Type B pancreatic cell (in vitro differentiated cells): ENCODE measurements at regions not wholly inside any gene's neighbourhood (a gene's known extent, or its start where the extent isn't known, plus 50 kb on each side); places are given as distances from the start of the nearest gene placed in this dataset.
"Not testable (repeated sequence)": the region's sequence is repeated elsewhere in the genome, so short reads cannot be mapped to it uniquely, and the experiment has no call there.

ENCODE experiments used
- DNase-seq: peaks from one replicate; pipeline ENCODE4 v3.0.0; 2021; ENCODE audit warnings: mixed read lengths; ENCODE audit not compliant: unreplicated experiment; ENCODE audit errors: extremely low spot score
- H3K27ac Mint-ChIP-seq: 2 replicates; pipeline ENCODE4 v1.8.0; 2021; ENCODE audit warnings: mild to moderate bottlenecking, mixed read lengths
- H3K27me3 Mint-ChIP-seq: 2 replicates; pipeline ENCODE4 v1.8.0; 2021; ENCODE audit warnings: mixed read lengths
- H3K36me3 Mint-ChIP-seq: 2 replicates; pipeline ENCODE4 v1.8.0; 2021; ENCODE audit warnings: mixed read lengths
- H3K4me1 Mint-ChIP-seq: one replicate; pipeline ENCODE4 v1.8.0; 2021; ENCODE audit warnings: mixed read lengths; ENCODE audit not compliant: unreplicated experiment
- H3K4me3 Mint-ChIP-seq: 2 replicates; pipeline ENCODE4 v1.8.0; 2021; ENCODE audit warnings: mild to moderate bottlenecking, mixed read lengths
- H3K9me3 Mint-ChIP-seq: 2 replicates; pipeline ENCODE4 v1.8.0; 2021; ENCODE audit warnings: mixed read lengths
- TF ChIP-seq, protein P1 (sequence below): fragments of 200-600 bp; sonication (generic); conservative IDR thresholded peaks from 2 replicates; pipeline ENCODE4 v1.5.0; 2021; ENCODE audit warnings: antibody characterized with exemption, mild to moderate bottlenecking

DNA sequence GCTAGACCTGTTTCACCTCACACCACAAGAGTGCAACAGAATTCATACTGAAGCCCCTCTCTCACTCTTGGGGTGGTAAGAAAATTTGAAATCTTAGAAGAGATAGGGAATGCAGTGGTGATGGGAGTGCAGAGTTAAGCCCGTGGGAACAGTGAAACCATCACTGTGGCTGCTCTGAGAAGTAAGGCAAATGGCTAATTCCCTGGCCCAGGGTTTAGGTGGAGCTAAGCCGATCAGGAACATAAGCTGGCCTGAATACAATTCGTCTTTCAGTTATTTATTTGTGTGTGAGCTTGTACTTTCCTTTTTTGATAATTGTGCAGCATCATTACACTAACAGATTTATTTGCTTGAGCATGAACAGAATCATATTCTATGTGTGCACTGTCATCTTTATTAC lies 1070.6 kb downstream of the STPG2 start:
- Mint-ChIP-seq H3K4me1 (no peaks in the 10 kb centered on the region), H3K27ac (no peak overlapping the region), H3K9me3 (no peaks in the 10 kb centered on the region), H3K27me3 (no peaks in the 10 kb centered on the region), H3K36me3 (no peaks in the 10 kb centered on the region), H3K4me3 (no peak overlapping the region)
- no peak for DNase-seq
- TF ChIP-seq, protein P1, sequence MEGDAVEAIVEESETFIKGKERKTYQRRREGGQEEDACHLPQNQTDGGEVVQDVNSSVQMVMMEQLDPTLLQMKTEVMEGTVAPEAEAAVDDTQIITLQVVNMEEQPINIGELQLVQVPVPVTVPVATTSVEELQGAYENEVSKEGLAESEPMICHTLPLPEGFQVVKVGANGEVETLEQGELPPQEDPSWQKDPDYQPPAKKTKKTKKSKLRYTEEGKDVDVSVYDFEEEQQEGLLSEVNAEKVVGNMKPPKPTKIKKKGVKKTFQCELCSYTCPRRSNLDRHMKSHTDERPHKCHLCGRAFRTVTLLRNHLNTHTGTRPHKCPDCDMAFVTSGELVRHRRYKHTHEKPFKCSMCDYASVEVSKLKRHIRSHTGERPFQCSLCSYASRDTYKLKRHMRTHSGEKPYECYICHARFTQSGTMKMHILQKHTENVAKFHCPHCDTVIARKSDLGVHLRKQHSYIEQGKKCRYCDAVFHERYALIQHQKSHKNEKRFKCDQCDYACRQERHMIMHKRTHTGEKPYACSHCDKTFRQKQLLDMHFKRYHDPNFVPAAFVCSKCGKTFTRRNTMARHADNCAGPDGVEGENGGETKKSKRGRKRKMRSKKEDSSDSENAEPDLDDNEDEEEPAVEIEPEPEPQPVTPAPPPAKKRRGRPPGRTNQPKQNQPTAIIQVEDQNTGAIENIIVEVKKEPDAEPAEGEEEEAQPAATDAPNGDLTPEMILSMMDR: no peak

GRCh38 chr4:97073194-97073593 lies 1070.1 kb downstream of the STPG2 start:
- H3K4me3 Mint-ChIP-seq: no peak overlapping the region
- TF ChIP-seq, protein P1: no peak
- no peak overlapping the region for H3K27ac Mint-ChIP-seq
- H3K27me3 Mint-ChIP-seq: no peaks in the 10 kb centered on the region
- H3K9me3 Mint-ChIP-seq: no peaks in the 10 kb centered on the region
- no peak for DNase-seq
- no peaks in the 10 kb centered on the region for H3K36me3 Mint-ChIP-seq
- H3K4me1 Mint-ChIP-seq: no peaks in the 10 kb centered on the region

DNA sequence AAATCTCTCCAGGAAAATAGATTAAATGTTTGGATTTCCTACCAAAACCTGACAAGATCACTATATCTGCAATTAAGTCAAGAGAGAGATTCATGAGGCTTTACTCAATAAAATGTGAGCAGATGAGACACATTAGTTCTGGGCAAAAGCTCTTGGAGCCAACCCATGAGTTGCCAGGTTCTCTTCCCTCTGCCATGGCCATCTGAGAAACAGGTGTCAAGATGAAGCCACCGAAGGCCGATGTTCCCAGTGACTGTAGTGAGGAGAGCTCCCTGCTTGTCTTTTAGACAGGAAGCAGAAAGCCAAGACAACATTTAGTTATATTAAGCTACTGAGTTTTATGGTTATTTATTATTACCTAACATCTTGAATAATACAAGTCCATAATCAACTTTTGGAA lies 1068.7 kb downstream of the STPG2 start:
- TF ChIP-seq, protein P1: no peak
- no peak for DNase-seq
- Mint-ChIP-seq H3K27ac (no peak overlapping the region), H3K27me3 (no peaks in the 10 kb centered on the region), H3K4me3 (no peak overlapping the region), H3K9me3 (no peaks in the 10 kb centered on the region), H3K4me1 (no peaks in the 10 kb centered on the region), H3K36me3 (no peaks in the 10 kb centered on the region)

DNA sequence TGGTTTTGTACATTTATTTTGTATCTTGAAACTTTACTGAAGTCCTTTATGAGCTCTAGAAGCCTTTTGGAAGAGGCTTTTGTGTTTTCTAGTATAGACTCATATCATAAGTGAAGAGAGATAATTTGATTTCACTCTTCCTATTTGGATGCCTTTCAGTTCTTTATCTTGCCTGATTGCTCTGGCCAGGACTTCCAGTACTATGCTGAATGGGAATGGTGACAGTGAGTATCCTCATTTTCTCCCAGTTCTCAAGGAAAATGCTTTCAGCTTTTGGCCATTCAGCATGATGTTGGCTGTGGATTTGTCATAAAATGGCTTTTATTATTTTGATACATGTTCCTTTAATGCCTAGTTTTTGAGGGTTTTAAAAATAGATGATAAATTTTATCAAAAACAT lies 1061.3 kb downstream of the STPG2 start:
- Mint-ChIP-seq H3K36me3 (no peaks in the 10 kb centered on the region), H3K4me3 (no peak overlapping the region), H3K9me3 (no peaks in the 10 kb centered on the region), H3K4me1 (no peaks in the 10 kb centered on the region), H3K27ac (no peak overlapping the region), H3K27me3 (no peaks in the 10 kb centered on the region)
- DNase-seq: no peak
- TF ChIP-seq, protein P1: no peak

GRCh38 chr4:97097036-97097435 lies 1046.2 kb downstream of the STPG2 start:
- DNase-seq, H3K4me3 Mint-ChIP-seq, H3K4me1 Mint-ChIP-seq, H3K9me3 Mint-ChIP-seq, H3K27me3 Mint-ChIP-seq, H3K36me3 Mint-ChIP-seq, H3K27ac Mint-ChIP-seq: not testable (repeated sequence)

DNA sequence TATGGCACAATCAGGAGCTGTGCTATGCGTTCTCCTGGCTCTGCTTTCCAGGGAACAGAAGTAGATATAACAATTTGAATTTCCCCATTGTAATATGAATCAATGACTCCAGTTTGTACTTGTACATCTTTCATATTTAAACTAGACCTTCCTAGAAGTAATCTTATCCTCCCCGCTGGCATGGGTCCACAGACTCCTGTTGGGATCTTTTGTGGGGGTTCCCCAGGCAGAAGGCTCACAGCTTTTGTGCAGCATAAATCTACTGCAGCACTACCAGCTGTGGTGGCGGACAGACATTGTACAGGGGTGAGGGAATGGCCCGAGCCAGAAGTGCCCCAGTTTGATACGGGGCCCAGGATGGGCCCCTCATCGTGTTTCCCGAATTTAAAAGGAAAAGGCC lies 1042.1 kb downstream of the STPG2 start:
- not testable (repeated sequence) for DNase-seq, H3K27ac Mint-ChIP-seq, H3K9me3 Mint-ChIP-seq, H3K4me1 Mint-ChIP-seq, H3K36me3 Mint-ChIP-seq, H3K27me3 Mint-ChIP-seq, H3K4me3 Mint-ChIP-seq

DNA sequence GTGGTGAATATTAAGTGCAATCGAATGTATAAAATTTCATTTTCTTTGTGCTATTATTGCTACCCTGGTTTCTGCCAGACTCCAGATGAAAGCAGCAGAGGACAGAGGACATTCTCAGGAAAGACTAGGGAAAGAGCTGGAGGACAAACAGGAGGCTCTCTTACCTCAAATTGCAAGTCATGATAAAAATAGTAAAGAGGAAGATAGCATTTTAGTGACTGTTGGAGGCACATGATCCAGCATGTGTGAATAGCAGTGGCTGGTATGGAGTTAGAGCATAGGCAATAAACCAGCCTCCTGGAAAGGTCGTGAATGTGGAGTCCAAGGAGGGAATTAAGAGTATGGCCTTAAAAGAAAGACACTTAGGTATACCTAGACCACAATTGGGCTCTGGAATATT lies 1040.0 kb downstream of the STPG2 start:
- no peaks in the 10 kb centered on the region for H3K27me3 Mint-ChIP-seq
- H3K36me3 Mint-ChIP-seq: no peaks in the 10 kb centered on the region
- H3K27ac Mint-ChIP-seq: no peak overlapping the region
- DNase-seq: no peak
- peaks cover 9% of the 10 kb centered on the region for H3K9me3 Mint-ChIP-seq
- H3K4me1 Mint-ChIP-seq: no peaks in the 10 kb centered on the region
- TF ChIP-seq, protein P1: no peak
- H3K4me3 Mint-ChIP-seq: no peak overlapping the region
